Type B pancreatic cell (in vitro differentiated cells): ENCODE measurements at regions not wholly inside any gene's neighbourhood (a gene's known extent, or its start where the extent isn't known, plus 50 kb on each side); places are given as distances from the start of the nearest gene placed in this dataset.

ENCODE experiments used
- DNase-seq: peaks from one replicate; pipeline ENCODE4 v3.0.0; 2021; ENCODE audit warnings: mixed read lengths; ENCODE audit not compliant: unreplicated experiment; ENCODE audit errors: extremely low spot score
- H3K27ac Mint-ChIP-seq: 2 replicates; pipeline ENCODE4 v1.8.0; 2021; ENCODE audit warnings: mild to moderate bottlenecking, mixed read lengths
- H3K27me3 Mint-ChIP-seq: 2 replicates; pipeline ENCODE4 v1.8.0; 2021; ENCODE audit warnings: mixed read lengths
- H3K36me3 Mint-ChIP-seq: 2 replicates; pipeline ENCODE4 v1.8.0; 2021; ENCODE audit warnings: mixed read lengths
- H3K4me1 Mint-ChIP-seq: one replicate; pipeline ENCODE4 v1.8.0; 2021; ENCODE audit warnings: mixed read lengths; ENCODE audit not compliant: unreplicated experiment
- H3K4me3 Mint-ChIP-seq: 2 replicates; pipeline ENCODE4 v1.8.0; 2021; ENCODE audit warnings: mild to moderate bottlenecking, mixed read lengths
- H3K9me3 Mint-ChIP-seq: 2 replicates; pipeline ENCODE4 v1.8.0; 2021; ENCODE audit warnings: mixed read lengths
- CTCF ChIP-seq: fragments of 200-600 bp; sonication (generic); conservative IDR thresholded peaks from 2 replicates; pipeline ENCODE4 v1.5.0; 2021; ENCODE audit warnings: antibody characterized with exemption, mild to moderate bottlenecking

DNA sequence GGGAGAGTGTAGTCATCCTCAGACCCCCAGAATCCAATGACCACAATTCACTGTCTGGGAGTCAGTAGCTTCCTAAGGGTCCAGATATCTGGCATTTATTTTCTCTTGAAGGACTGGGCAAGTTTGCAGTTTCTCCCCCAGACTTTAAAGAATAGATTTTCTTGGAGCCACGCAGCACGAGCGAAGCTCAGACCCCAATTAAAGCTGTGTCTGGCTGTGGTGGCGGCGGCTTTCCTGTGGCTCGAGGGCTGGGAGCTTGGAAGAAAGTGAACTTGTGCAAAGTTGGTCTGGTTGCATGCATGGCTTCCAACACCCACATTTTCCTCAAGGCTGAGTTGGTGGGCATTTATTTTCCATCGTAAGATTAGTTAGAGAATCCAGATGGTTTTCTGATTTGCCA is 105.0 kb downstream of the ACKR3 start:
- no peak overlapping the region for H3K4me3 Mint-ChIP-seq
- peaks cover 5% of the 10 kb centered on the region for H3K36me3 Mint-ChIP-seq
- DNase-seq = no peak

GRCh38 chr2:236675051-236675450 is 105.4 kb downstream of the ACKR3 start:
- TF ChIP-seq CTCF = no peak
- no peak for DNase-seq
- no peak overlapping the region for H3K4me3 Mint-ChIP-seq
- H3K4me1 Mint-ChIP-seq = peaks cover 32% of the 10 kb centered on the region
- peaks cover 5% of the 10 kb centered on the region for H3K36me3 Mint-ChIP-seq
- H3K27me3 Mint-ChIP-seq = peaks cover 16% of the 10 kb centered on the region
- no peak overlapping the region for H3K27ac Mint-ChIP-seq
- peaks cover 8% of the 10 kb centered on the region for H3K9me3 Mint-ChIP-seq

More for the DNA sequence above, 105.0 kb downstream of the ACKR3 start:
- peaks cover 16% of the 10 kb centered on the region for H3K27me3 Mint-ChIP-seq
- H3K9me3 Mint-ChIP-seq = peaks cover 8% of the 10 kb centered on the region
- no peak for TF ChIP-seq CTCF
- H3K27ac Mint-ChIP-seq = no peak overlapping the region
- H3K4me1 Mint-ChIP-seq = peaks cover 28% of the 10 kb centered on the region

DNA sequence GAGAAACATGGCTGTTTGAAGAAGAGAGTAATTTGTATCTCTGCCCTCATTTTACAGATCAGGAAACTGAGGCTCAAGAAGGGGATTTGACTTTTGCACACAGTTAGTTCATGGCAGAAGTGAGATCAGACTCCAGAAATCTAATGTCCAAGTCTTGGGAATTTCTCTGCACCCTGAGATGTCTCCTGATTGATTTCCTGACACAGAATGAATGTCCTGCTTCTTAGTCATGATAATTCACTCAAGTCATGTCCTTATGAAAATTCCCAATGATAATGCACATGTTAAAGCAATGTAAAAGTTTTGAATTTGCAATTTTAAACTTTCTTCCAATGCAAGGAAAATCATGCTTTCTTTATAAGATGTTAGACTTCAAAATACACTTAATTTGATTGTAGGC is 105.9 kb downstream of the ACKR3 start:
- no peak overlapping the region for H3K4me3 Mint-ChIP-seq
- peaks cover 5% of the 10 kb centered on the region for H3K36me3 Mint-ChIP-seq
- DNase-seq = no peak
- H3K9me3 Mint-ChIP-seq = peaks cover 8% of the 10 kb centered on the region
- no peak overlapping the region for H3K27ac Mint-ChIP-seq
- H3K4me1 Mint-ChIP-seq = peaks cover 35% of the 10 kb centered on the region
- H3K27me3 Mint-ChIP-seq = peaks cover 16% of the 10 kb centered on the region
- no peak for TF ChIP-seq CTCF

- Mint-ChIP-seq H3K4me3 (no peak overlapping the region), H3K36me3 (peaks cover 5% of the 10 kb centered on the region), H3K27ac (no peak overlapping the region), H3K4me1 (peaks cover 42% of the 10 kb centered on the region), H3K27me3 (peaks cover 13% of the 10 kb centered on the region), H3K9me3 (peaks cover 8% of the 10 kb centered on the region)
- DNase-seq = no peak
- no peak for TF ChIP-seq CTCF
These were observed 106.7 kb downstream of the ACKR3 start for GRCh38 chr2:236676136-236676873.

DNA sequence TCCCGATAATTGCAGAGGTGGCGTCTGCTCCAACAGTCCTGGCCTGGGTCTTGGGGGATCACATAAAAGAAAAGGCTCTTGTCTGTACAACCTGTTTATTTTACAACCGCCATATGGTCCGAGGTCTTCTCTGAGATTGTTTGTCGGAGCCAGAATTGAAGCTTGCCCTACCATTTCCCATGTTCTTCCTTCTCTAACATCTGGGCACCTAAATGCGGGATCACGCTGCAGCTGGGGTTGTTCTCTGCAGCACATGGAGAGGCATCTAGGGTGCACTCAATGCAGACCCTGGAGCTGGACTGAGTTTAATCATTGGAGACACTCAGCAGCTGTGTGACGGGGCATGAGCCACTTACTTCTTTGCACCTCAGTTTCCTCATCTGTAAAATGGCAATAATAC is 107.7 kb downstream of the ACKR3 start:
- no peak for DNase-seq
- TF ChIP-seq CTCF = no peak
- peaks cover 40% of the 10 kb centered on the region for H3K4me1 Mint-ChIP-seq
- H3K36me3 Mint-ChIP-seq = peaks cover 5% of the 10 kb centered on the region
- H3K27ac Mint-ChIP-seq = no peak overlapping the region
- H3K27me3 Mint-ChIP-seq = peaks cover 13% of the 10 kb centered on the region
- peaks cover 8% of the 10 kb centered on the region for H3K9me3 Mint-ChIP-seq
- no peak overlapping the region for H3K4me3 Mint-ChIP-seq
